ENCODE measurements at regions not wholly inside any gene's neighbourhood (a gene's known extent, or its start where the extent isn't known, plus 50 kb on each side); places are given as distances from the start of the nearest gene placed in this dataset.

DNA sequence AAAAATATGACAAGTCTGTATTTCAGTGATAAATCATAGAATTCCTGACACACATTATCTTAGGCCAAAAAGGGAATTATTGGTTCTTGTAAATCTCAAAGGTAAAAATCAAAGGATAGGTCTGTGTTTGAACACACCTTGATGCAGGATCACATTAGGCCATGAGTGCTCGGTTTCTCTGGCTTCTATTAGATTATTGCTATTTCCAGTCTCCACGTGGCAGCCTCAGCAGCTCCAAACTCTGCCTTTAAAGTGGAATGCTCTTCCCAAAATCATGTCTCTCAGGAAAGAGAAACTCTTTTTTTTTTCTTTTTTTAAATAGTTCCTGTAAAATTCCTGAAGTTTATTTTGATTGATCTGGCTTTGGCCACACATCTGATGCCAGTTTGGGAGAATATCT lies 105.6 kb upstream of the FRMD6 start:
- DNase-seq (ENCODE audit: low read depth in 2 of 2): no peak

DNA sequence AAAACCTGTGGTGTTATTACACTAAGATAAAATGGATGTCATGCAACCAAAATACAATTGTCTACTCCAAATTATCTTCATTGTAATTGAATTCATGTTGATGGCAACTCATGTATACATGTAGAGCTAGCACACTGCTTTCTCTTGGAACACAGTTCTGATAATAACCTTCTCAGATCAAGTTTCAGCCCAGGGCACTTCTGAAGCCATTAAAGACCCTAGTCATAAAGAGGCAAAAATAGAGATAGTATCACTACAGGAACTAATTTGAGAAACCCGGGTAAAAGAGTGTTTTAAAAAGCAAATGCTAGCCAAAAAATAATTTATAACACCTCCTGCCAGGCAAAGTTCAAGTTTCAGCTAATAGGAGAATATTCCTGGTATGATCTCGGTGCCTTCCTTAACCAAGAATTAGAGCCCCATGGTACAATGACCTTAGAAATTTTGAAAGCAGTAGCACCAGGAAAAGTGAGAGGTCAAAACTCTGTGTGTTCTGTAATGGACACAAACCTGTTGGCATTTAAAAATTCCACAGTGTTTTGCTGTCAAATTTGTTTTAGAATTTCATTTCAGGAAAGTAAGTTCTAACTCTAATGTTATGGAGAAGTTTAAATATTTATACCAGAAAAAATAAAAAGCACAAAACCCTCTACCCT lies 105.0 kb upstream of the FRMD6 start:
- DNase-seq (ENCODE audit: low read depth in 2 of 2): no peak

DNA sequence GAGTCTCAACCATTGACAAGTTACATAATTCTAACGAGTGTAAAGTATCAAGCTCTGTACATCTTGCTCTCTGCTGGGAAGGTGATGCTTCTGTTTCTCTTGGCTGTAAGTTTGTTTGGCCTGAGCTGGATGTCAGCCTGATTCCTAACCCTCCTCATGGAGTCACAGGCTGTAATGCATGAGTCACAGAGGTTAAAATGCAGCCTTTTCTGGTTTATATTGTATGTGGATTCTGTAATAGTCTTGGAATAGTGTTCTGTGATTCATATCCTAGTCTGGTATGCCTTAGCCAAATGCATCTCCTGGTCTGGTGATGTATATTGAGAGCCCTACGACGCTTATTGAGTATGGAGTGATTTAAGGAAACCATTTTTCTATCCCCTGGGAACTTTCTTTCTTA lies 104.5 kb upstream of the FRMD6 start:
- no peak for DNase-seq (ENCODE audit: low read depth in 2 of 2)

DNA sequence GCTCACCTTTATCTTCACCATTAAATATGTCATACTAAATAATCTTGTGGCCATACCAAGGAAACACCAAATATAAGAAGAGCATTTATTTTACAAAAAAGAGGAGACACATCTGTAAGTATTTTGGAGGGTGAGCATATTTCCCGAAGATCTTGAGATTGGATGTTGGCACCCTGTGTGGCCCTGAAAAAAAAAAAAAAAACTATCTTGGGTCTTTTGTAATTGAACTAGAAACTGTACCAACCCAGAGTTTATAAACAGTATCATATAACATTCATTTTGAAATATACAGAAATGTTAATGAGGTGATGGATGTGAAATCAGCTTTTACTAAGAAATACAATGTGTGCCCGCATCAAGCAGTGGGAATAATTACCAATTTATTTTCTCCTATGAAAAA lies 104.0 kb upstream of the FRMD6 start:
- DNase-seq (ENCODE audit: low read depth in 2 of 2): no peak

DNA sequence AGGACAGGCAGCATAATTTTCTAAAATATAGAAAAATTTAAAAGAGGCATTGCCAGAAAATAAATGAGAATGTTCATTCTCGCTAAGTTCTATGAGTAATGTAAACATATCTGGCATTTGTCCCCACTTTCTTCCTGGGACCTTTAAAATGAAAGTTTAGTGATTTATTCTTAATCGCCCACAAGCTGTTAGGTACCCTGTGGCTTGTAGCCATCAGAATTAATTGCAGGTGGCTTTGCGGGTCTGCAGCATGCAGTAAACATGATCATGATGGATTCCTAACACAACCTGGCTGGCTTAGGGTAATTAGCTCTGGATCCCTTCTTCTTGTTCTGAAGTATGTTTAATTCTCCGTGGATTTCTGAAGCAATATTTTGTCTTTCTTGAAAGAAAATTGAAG lies 103.5 kb upstream of the FRMD6 start:
- no peak for DNase-seq (ENCODE audit: low read depth in 2 of 2)

DNA sequence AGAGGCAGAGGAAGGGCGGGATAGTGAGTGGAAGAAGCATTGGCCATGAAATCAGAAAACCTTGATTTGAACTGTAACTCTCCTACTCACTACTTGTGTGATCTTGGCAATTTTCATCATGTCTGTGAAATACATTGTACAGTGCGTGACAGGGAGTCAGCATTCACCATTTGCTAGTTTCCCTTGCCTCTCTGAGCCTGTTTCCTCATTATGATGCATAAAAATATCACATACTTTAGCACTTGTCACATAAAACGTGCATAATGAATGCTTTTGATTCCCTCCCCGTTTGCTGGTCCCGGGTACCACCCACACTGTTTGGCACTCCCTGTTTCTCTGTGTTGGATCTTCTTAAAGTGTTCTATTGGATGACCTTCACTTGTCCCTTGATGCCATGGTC lies 101.1 kb upstream of the FRMD6 start:
- no peak for DNase-seq (ENCODE audit: low read depth in 2 of 2)

DNA sequence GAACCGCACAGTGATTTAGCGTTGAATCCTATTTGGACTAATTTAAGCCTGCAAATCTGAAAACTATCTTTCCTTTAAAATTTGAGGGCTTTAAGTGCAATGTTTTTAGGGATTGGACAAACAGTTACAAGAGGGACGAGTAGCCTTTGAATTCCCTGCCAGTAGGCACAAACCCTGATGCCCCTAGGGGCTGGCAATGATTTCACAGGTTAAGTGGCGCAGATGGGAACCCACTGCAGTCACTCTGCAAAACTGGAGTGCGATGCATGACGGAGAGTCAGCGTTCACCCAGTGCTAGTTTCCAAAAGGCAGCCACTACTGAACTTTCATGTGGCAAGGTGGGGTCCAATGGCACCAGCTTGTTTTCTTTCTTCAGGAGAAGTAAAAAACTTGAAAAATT lies 99.4 kb upstream of the FRMD6 start:
- DNase-seq (ENCODE audit: low read depth in 2 of 2): no peak

DNA sequence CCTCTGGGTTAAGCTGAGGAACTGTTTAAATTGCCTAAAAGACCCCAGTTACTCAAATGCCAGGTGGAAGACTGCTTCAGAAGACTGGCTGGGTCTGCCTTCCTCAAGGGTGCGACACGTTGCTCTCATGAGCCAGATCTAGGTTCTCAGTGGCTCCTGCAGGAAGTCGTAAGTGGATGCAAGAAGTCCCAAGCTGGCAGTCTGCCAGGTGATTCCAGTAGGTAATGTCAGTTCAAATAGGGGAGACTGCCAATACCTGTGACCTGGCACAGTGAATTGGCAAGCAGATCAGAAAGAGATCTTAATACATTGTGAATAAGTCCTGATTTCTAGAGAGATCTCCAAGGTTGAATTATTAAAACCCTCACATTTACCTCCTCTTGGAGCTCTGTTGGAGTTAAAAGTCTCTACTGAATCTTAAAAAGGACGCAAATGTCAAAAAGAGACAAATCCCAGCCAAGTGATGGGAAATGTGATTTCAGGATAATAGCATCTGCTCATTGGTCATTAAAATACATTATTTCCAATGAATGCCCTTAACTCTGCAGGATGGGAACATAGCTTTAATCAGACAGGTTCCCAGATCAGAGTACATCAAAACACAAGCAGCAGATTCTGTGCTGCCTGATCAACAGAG lies 98.8 kb upstream of the FRMD6 start:
- DNase-seq (ENCODE audit: low read depth in 2 of 2): no peak

DNA sequence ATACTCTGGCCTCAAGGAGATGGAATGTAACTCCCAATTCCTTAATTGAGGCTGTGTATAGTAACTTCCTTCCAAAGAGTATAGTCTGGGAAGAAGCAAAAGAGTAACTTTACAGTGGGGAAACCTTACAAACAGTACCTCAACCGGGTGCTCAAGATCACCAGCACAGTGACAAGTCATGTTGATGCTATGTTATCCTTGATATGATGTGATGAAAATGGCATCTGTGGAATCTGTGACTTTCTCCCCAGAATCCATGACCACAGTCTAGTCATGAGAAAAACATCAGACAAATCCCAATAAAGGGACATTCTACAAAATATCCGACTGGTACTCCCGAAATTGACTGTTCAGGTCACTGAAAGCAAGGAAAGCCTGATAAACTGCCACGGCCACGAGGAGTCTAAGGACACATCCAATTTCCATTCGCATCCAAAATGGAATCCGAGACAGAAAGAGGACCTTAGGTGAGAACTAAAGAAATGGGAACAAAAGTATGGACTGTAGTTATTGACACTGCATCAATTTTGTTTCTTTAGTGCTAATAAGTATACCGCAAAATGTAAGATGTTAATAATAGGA lies 97.3 kb upstream of the FRMD6 start:
- no peak for DNase-seq (ENCODE audit: low read depth in 2 of 2)

DNA sequence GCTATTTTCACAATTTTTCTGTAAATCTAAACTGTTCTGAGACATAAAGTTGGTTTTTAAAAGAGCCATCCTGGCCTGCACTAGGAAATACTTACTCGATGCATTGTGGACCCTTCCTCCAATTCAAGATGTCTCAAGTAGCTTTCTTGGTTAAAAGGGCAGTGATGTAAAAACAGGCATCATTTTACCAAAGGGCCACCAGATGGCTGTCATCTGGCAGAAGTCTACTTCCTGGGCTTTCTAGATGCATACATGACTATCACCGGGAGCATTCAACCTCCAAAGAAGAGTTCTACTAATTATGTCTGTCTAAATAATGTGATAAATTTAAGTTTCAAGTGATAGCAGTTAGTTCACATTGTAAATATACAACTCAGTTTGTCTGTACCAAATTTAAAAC lies 96.8 kb upstream of the FRMD6 start:
- no peak for DNase-seq (ENCODE audit: low read depth in 2 of 2)

DNA sequence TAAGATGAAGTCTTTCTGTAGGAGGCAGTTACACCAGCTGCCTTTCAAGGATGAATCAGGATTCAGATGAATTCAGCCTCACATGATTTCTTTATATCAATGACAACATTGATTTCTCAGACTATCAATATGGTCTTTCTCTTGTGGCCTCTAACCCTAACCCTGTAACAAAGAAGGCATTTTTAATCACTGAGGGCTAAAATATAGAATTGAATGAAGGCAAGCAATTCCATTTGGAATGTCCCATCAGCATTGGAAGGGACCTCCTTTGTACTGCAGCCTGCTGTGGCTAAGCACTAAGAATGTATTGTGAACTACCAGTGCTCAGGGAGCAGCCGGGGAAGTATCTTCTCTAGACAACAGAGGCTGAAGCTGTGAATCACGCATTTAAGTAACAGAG lies 90.6 kb upstream of the FRMD6 start:
- no peak for DNase-seq (ENCODE audit: low read depth in 2 of 2)

DNA sequence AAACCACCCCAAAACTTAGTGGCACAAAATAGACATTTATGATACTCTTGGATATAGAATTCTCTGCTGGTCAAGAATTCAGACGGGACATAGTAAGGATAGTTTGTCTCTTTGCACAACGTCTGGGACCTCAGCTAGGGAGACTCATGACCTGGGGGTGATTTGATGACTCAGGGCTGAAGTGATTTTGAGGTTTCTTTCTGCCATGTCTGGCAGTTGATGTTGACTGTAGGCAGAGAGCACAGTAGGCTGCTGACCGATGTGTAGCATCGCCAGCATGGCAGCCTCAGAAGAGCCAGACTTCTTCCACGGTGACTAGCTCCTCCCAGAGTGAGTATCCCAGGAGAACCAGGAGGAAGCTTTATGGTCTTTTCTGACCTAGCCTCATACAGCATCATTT lies 88.9 kb upstream of the FRMD6 start:
- DNase-seq (ENCODE audit: low read depth in 2 of 2): no peak

DNA sequence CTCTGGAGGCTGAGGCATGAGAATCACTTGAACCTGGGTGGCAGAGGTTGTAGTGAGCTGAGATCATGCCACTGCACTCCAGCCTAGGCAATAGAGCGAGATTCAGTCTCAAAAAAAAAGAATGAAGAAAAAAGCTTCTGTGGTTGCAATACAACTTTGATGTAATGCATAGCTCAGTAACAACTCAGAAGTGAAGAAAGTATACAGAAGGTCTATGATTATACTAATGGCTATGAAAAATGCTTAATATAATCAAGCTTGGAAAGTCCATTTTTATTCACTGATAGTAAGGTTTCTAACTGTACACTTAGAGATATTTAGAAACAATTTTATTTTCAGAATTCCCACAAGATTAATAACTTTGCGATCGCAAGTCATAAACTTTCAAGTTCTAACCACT lies 88.2 kb upstream of the FRMD6 start:
- no peak for DNase-seq (ENCODE audit: low read depth in 2 of 2)

DNA sequence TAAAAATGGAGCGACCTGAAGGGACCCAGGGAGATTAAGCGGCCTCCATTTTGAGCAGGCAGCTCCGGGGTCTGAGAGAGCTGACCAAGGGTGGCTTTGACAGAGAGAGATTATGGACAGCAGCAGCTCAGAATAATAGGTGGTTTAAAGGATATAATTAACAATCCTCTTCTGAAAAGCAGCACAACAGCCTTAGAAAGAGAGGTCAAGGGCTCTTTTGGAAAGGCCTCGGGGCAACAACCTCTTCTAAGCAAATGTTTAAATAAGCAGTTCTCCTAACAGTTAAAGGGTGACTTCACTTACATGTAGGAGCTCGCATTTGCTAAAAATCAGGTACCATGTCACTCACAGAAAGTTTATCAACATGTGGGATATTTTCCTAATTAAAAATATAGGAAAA lies 87.2 kb upstream of the FRMD6 start:
- no peak for DNase-seq (ENCODE audit: low read depth in 2 of 2)

DNA sequence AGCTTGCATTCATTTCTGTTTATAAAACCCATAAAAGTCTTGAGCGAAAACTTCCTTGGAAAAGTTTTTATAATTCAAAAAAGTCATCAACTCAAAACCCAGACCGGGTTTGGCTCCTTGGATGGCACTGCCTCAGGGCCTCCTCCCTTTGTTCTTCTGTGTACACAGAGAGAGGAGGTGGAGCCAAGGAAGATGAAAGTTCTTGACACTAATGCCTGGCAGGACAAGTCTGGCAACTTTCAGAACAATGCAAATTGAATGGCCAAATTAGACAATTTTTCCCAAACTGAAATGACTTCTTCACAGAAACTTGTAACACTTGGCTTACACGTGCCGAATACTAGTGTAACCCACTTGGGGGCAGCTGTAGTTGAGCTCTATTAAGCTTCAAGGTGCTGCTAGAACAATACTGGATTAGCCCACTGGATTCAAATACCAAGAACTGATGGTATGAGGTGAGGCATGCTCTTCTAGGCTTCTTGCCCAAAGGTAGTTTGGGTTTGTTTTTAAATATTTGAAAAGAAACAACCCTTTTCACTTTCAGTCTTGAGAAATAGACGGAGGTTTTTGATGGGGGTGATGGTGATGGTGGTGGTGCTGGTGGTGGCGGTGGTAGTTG lies 86.6 kb upstream of the FRMD6 start:
- DNase-seq (ENCODE audit: low read depth in 2 of 2): no peak

DNA sequence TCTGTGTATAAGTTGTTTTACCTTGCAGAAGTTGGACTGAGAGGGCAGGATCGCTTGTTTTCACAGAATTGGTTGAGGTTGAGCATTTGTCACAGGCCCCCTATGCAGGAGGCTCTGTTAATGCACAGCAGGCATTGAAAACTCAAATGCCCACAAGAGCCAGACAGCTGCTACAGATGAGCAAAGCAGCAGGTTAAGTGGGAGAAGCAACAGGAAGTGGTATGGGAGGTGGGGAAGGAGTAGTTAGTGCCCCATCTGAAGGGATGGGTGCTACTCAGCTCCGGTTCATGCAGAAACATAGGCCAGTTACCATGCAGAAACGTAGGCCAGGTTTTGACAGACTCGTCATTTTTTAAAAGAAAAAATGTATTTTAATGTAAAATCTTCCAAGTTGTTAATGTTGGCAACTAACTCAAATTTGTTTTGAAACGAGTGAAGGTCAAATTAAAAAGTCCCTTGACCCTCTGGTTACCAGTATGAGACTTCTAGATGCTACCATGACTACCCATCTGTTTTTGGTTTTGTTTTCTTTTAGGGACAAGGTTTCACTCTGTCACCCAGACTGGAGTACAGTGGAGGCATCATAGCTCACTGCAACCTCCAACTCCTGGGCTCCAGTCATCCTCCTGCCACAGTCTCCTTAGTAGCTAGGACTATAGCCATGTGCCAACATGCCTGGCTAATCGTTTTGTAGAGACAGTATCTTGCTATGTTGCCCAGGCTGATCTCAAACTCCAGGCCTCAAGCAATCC lies 84.7 kb upstream of the FRMD6 start:
- no peak for DNase-seq (ENCODE audit: low read depth in 2 of 2)

DNA sequence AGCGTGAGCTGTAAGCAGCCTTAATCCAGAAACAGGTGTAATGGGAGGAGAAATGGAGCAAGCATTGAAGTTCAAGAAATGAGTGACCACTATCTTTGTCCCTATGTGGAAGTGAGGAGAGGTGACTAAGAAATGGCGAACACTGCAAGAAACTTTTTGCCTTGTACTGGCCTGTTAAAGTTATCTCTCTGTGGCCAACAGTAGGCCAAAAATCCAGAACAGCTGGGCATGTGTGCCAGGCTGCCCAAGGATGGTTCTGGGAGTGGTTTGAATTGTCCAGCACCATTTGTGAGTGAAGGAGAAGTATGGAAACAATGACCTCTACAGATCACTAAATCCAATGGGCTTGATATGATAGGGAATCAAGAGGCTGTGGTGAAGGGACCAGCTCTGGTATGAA lies 83.3 kb upstream of the FRMD6 start:
- DNase-seq (ENCODE audit: low read depth in 2 of 2): no peak

DNA sequence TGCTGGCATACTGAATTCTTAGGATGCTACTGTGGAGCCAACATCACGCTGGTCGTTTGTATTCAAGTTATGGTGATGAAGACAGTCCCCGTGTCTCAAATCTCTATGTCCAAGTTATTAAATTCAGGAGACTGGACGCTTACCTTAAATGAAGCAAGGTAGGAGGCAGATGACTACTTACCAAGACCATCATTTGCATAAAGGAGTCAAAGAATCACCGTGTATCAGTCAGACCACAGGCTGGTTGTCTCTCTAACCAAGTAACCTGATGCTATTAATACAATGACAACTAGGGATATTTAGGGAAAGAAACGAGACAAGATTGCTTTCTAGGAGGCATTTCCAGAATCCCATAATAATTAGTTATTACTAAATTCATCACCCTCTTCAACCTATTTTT lies 78.1 kb upstream of the FRMD6 start:
- no peak for DNase-seq (ENCODE audit: low read depth in 2 of 2)

DNA sequence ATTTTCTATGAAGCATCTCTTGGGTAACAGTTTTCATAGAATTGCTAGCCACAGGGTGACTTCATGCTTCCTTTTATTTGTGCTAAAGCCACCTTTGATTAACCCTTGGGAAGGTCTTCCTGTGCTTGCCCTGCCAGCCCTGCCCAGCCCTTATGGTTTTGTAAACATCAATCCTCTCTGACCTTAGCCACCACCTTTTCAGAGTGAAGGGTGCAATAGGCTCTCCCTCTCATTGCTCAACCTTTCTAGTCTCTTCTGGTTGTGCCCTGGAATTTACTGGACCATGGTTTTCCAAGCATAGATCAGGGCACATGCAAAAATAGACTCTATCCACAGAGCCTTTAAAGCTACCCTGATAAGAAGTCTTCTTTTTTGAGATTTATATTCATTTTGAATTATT lies 77.7 kb upstream of the FRMD6 start:
- no peak for DNase-seq (ENCODE audit: low read depth in 2 of 2)

DNA sequence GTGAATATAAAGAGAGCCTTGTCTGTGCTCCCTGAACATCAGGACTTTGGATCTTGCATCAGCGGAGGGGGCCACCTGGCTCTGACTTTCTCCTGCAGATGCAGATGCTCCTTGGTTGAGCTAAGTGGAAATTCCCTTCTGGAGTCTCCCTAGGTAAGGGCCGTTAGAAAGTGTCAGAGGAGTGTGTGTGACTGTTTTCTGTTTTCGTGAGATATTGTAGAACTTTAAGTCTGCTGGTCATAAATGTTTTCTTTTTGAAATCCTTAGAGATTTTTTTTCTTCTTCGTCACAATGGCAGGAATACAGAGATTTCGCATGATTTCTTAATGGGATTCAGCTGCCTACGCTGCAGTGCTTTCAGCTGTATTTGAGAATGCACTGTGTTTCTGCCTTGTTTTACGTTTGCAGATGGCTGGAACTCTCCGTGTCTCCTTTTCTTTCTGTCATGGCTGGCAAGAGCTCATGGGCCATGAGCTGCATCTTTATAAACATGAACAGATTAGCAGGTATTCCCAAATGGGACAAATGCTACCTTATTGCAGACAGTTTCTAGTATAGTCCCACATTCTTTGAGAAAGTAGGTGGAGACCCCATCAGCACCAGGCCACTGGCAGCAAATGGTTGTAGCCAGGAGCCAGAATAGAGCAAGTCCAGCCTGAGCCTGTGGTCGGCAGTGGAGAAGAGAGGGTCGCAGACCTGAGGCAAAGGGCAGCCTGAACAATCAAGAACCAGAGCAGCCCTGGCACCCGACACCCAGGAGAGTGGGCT lies 76.2 kb upstream of the FRMD6 start:
- no peak for DNase-seq (ENCODE audit: low read depth in 2 of 2)

DNA sequence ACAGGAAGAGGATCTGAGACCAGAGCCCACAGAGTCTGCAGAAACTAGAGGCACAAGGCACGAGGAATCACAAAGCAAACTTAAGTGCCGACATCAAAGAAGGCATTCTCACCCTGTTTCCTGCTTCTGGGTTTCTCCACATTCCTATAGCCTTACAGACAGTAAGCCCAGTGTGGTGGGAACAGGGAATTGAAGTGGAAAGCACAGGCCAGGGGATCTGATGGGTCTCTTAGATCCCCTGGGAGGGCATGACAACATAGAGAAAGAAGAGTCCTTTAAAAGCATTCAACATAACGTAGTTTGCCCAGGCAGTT lies 75.6 kb upstream of the FRMD6 start:
- DNase-seq (ENCODE audit: low read depth in 2 of 2): no peak

DNA sequence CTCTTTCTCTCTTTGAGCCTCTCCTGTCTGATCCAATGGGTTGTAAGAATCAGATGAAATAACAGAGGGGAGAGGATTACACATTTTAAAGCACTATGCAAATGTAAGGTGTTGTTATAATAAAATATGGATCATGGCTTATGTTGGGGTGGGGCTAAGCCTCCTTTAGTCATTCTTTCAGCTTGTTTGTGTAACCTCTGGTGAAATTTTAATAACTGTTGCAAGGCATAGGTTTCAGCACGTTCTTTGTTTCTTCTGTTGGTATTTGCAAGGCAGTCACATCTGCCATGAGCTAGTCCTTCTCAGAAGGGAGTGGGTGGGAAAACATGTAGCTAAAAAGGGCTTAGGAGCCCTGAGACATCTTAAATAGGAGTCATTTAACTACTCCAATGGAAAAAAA lies 74.8 kb upstream of the FRMD6 start:
- no peak for DNase-seq (ENCODE audit: low read depth in 2 of 2)
